ENCODE measurements at regions not wholly inside any gene's neighbourhood (a gene's known extent, or its start where the extent isn't known, plus 50 kb on each side); places are given as distances from the start of the nearest gene placed in this dataset.

- no peak for DNase-seq (ENCODE audit: low spot score)
Observed at GRCh38 chr4:115780268-115780667, 666.8 kb upstream of the NDST4 start.

GRCh38 chr4:115770046-115770543 lies 656.7 kb upstream of the NDST4 start:
- peak; percentile 90 for DNase-seq (ENCODE audit: low spot score)

- DNase-seq (ENCODE audit: low spot score), result peak; percentile 37
Observed at GRCh38 chr4:115769396-115769795, 656.0 kb upstream of the NDST4 start.

- DNase-seq (ENCODE audit: low spot score), result no peak
Observed at GRCh38 chr4:115763051-115763450, 649.6 kb upstream of the NDST4 start.

GRCh38 chr4:115759231-115759630 lies 645.8 kb upstream of the NDST4 start:
- no peak for DNase-seq (ENCODE audit: low spot score)

GRCh38 chr4:115749404-115749803 lies 636.0 kb upstream of the NDST4 start:
- no peak for DNase-seq (ENCODE audit: low spot score)

- no peak for DNase-seq (ENCODE audit: low spot score)
Observed at GRCh38 chr4:115740806-115741205, 627.4 kb upstream of the NDST4 start.

- no peak for DNase-seq (ENCODE audit: low spot score)
Observed at GRCh38 chr4:115729739-115730266, 616.4 kb upstream of the NDST4 start.

- DNase-seq (ENCODE audit: low spot score), result no peak
Observed at GRCh38 chr4:115723621-115724020, 610.2 kb upstream of the NDST4 start.

- DNase-seq (ENCODE audit: low spot score), result no peak
Observed at GRCh38 chr4:115720611-115721010, 607.2 kb upstream of the NDST4 start.

GRCh38 chr4:115711575-115711974 lies 598.2 kb upstream of the NDST4 start:
- DNase-seq (ENCODE audit: low spot score), result no peak

GRCh38 chr4:115688961-115689360 lies 575.5 kb upstream of the NDST4 start:
- no peak for DNase-seq (ENCODE audit: low spot score)

GRCh38 chr4:115687052-115687755 lies 573.8 kb upstream of the NDST4 start:
- no peak for DNase-seq (ENCODE audit: low spot score)

- no peak for DNase-seq (ENCODE audit: low spot score)
Observed at GRCh38 chr4:115678425-115678941, 565.1 kb upstream of the NDST4 start.

- no peak for DNase-seq (ENCODE audit: low spot score)
Observed at GRCh38 chr4:115675719-115676118, 562.3 kb upstream of the NDST4 start.

- DNase-seq (ENCODE audit: low spot score), result no peak
Observed at GRCh38 chr4:115674485-115674884, 561.1 kb upstream of the NDST4 start.

- DNase-seq (ENCODE audit: low spot score), result no peak
Observed at GRCh38 chr4:115671581-115671980, 558.2 kb upstream of the NDST4 start.

- DNase-seq (ENCODE audit: low spot score), result no peak
Observed at GRCh38 chr4:115670930-115671329, 557.5 kb upstream of the NDST4 start.

- no peak for DNase-seq (ENCODE audit: low spot score)
Observed at GRCh38 chr4:115668396-115668795, 555.0 kb upstream of the NDST4 start.

GRCh38 chr4:115664285-115664684 lies 550.9 kb upstream of the NDST4 start:
- no peak for DNase-seq (ENCODE audit: low spot score)

GRCh38 chr4:115660465-115660864 lies 547.0 kb upstream of the NDST4 start:
- no peak for DNase-seq (ENCODE audit: low spot score)

- DNase-seq (ENCODE audit: low spot score), result no peak
Observed at GRCh38 chr4:115657991-115658650, 544.7 kb upstream of the NDST4 start.

- DNase-seq (ENCODE audit: low spot score), result no peak
Observed at GRCh38 chr4:115655626-115656025, 542.2 kb upstream of the NDST4 start.

Measured in cerebellar cortex (tissue), 1 donor.